GM23338 (cell line): ENCODE measurements at regions not wholly inside any gene's neighbourhood (a gene's known extent, or its start where the extent isn't known, plus 50 kb on each side); places are given as distances from the start of the nearest gene placed in this dataset.

ENCODE experiments used
- CREB1 ChIP-seq: fragments of 250-450 bp; sonication (Bioruptor Pico); IDR thresholded peaks from 2 replicates; pipeline ENCODE4 v1.5.0; 2020; ENCODE audit warnings: low read depth, mild to moderate bottlenecking, moderate library complexity
- EZH2 ChIP-seq: fragments of 200-600 bp; sonication (generic); IDR thresholded peaks from one replicate; pipeline ENCODE4 v1.8.0; 2017; ENCODE audit warnings: antibody characterized with exemption, mild to moderate bottlenecking, low read depth; ENCODE audit not compliant: unreplicated experiment
- EZH2phosphoT487 ChIP-seq: fragments of 200-600 bp; sonication (generic); IDR thresholded peaks from one replicate; pipeline ENCODE4 v1.8.1; 2018; ENCODE audit warnings: antibody characterized with exemption; ENCODE audit not compliant: unreplicated experiment
- JUNB ChIP-seq: IDR thresholded peaks from one replicate; pipeline ENCODE4 v1.6.1; 2016; ENCODE audit warnings: antibody characterized with exemption; ENCODE audit not compliant: unreplicated experiment
- POLR2AphosphoS5 ChIP-seq: IDR thresholded peaks from 2 replicates; pipeline ENCODE4 v1.6.1; 2016; ENCODE audit warnings: antibody characterized with exemption, low read depth
- TF ChIP-seq, protein P1 (sequence below), 2 experiments: fragments of 200-600 bp in 1 of 2; sonication (generic) in 1 of 2; conservative IDR thresholded peaks; 2 replicates each; pipeline versions ENCODE4 v1.5.1 to v1.6.1; 2016 to 2017; ENCODE audit warnings: antibody characterized with exemption in 2 of 2, low read depth in 2 of 2, mild to moderate bottlenecking in 2 of 2, moderate library complexity in 1 of 2

DNA sequence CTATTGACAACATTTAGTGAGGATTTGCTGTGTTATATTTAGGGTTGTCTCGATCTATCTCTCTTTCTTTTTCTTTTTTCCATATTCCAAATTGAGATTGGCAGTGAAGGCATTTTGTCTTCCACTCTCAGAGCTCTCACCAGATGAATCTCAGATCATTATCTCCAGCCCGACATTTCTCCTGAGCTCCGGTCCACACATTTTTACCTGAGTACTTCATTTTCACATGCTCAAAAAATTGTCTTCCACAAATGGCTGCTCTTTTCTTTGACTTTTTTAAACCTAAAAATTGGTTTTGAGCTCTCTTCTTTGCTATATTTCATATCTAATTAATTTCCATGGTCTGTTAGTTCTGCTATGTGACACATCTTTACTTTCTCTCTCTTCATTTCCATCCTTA is 56.9 kb upstream of the ASB17 start:
- TF ChIP-seq, protein P1, sequence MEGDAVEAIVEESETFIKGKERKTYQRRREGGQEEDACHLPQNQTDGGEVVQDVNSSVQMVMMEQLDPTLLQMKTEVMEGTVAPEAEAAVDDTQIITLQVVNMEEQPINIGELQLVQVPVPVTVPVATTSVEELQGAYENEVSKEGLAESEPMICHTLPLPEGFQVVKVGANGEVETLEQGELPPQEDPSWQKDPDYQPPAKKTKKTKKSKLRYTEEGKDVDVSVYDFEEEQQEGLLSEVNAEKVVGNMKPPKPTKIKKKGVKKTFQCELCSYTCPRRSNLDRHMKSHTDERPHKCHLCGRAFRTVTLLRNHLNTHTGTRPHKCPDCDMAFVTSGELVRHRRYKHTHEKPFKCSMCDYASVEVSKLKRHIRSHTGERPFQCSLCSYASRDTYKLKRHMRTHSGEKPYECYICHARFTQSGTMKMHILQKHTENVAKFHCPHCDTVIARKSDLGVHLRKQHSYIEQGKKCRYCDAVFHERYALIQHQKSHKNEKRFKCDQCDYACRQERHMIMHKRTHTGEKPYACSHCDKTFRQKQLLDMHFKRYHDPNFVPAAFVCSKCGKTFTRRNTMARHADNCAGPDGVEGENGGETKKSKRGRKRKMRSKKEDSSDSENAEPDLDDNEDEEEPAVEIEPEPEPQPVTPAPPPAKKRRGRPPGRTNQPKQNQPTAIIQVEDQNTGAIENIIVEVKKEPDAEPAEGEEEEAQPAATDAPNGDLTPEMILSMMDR (conservative IDR thresholded peaks at IDR 0.05; ENCODE audit: low read depth in 2 of 2) = no peak
- TF ChIP-seq JUNB = no peak
- no peak for TF ChIP-seq POLR2AphosphoS5
- TF ChIP-seq CREB1 (CRISPR knock-in tag) = no peak
- no peak for TF ChIP-seq EZH2
- no peak for TF ChIP-seq EZH2phosphoT487
